Mesothelial cell of epicardium (in vitro differentiated cells): ENCODE measurements at regions not wholly inside any gene's neighbourhood (a gene's known extent, or its start where the extent isn't known, plus 50 kb on each side); places are given as distances from the start of the nearest gene placed in this dataset.
A peak's percentile ranks its signal among the peaks of the same experiment; 100 is the strongest.

Experiments used
- DNase-seq, 2 experiments: peaks; one replicate each; pipeline ENCODE4 v3.0.0; 2021; ENCODE audit warnings: low spot score in 2 of 2; ENCODE audit not compliant: unreplicated experiment in 2 of 2
- H3K27ac Mint-ChIP-seq: 2 replicates; pipeline ENCODE4 v1.8.0; 2021; ENCODE audit warnings: mixed read lengths
- H3K27me3 Mint-ChIP-seq: 2 replicates; pipeline ENCODE4 v1.8.0; 2021; ENCODE audit warnings: low read depth, mixed read lengths
- H3K36me3 Mint-ChIP-seq: 2 replicates; pipeline ENCODE4 v1.8.0; 2021; ENCODE audit warnings: mixed read lengths
- H3K4me1 Mint-ChIP-seq: 2 replicates; pipeline ENCODE4 v1.8.0; 2021; ENCODE audit warnings: mixed read lengths
- H3K4me3 Mint-ChIP-seq: 2 replicates; pipeline ENCODE4 v1.8.0; 2021; ENCODE audit warnings: mild to moderate bottlenecking, moderate library complexity, mixed read lengths
- H3K9me3 Mint-ChIP-seq: 2 replicates; pipeline ENCODE4 v1.8.0; 2021; ENCODE audit warnings: mixed read lengths
- CTCF ChIP-seq: fragments of 200-600 bp; sonication (generic); IDR thresholded peaks from one replicate; pipeline ENCODE4 v1.5.0; 2021; ENCODE audit warnings: antibody characterized with exemption; ENCODE audit not compliant: unreplicated experiment

- peaks cover 71% of the 10 kb centered on the region for H3K4me1 Mint-ChIP-seq
Observed at GRCh38 chr5:74257645-74258313, 382.7 kb downstream of the ENC1 start.

GRCh38 chr5:74257060-74257527 is 383.4 kb downstream of the ENC1 start:
- H3K27me3 Mint-ChIP-seq: no peaks in the 10 kb centered on the region
- no peak overlapping the region for H3K4me3 Mint-ChIP-seq
- no peak for TF ChIP-seq CTCF
- H3K36me3 Mint-ChIP-seq: no peaks in the 10 kb centered on the region
- H3K9me3 Mint-ChIP-seq: peaks cover 7% of the 10 kb centered on the region
- peaks cover 72% of the 10 kb centered on the region for H3K4me1 Mint-ChIP-seq
- no peak for DNase-seq
- peak overlapping the region; percentile 5 for H3K27ac Mint-ChIP-seq

More at GRCh38 chr5:74257645-74258313, 382.7 kb downstream of the ENC1 start:
- Mint-ChIP-seq H3K36me3 (no peaks in the 10 kb centered on the region), H3K9me3 (peaks cover 7% of the 10 kb centered on the region), H3K27ac (peak overlapping the region; percentile 5), H3K4me3 (no peak overlapping the region), H3K27me3 (no peaks in the 10 kb centered on the region)
- no peak for TF ChIP-seq CTCF
- DNase-seq: no peak

DNA sequence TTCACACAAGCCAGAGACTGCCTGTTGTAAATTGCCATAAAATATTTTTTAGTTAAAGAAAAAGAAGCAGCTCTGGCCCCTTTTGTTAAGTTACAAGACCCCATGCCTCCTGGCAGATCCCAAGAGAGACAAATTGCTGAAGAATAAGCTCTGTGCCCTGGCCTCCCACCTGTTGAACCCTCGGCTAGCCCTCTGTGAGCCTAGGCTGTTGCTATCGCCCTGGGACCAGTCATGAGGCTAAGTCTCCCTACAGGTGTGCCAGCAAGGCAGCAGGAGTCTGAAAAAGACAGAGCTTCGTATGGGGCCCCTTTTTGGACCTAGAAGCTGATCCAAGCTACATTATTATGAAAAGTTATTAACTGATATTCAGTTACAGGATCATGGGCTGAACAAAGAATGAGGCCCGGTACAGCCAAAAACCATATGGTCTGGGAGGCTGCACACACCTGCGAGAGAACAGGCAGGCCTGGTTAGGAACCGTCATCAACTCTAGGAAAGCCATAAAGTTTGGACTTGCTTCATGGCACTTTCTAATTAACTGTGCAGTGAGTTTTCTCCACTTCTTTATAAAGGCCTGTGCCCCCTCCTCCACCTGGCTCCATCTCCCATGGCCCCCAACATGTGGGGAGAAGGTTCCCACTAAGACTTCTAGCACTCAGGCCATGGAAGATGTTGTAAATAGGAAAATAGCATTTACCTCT is 384.7 kb downstream of the ENC1 start:
- Mint-ChIP-seq H3K27ac (no peak overlapping the region), H3K27me3 (no peaks in the 10 kb centered on the region), H3K36me3 (no peaks in the 10 kb centered on the region), H3K4me3 (no peak overlapping the region), H3K9me3 (peaks cover 7% of the 10 kb centered on the region), H3K4me1 (peaks cover 73% of the 10 kb centered on the region)
- DNase-seq: no peak
- TF ChIP-seq CTCF: no peak

DNA sequence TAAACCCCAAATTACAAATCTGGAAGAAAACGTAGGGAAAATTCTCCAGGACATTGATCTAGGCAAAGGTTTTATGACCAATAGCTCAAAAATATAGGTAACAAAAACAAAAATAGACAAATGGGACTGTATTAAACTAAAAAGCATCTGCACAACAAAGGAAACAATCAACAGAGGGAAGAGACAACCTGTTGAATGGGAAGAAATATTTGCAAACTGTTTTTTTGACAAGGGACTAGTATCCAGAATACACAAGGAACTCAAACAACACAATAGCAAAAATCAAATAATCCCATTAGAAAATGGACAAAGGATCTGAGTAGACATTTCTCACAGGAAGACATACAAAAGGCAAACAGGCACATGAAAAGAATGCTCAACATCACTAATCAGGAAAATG is 386.3 kb downstream of the ENC1 start:
- Mint-ChIP-seq H3K4me3 (no peak overlapping the region), H3K27ac (no peak overlapping the region), H3K36me3 (no peaks in the 10 kb centered on the region), H3K4me1 (peaks cover 71% of the 10 kb centered on the region), H3K9me3 (peaks cover 7% of the 10 kb centered on the region), H3K27me3 (no peaks in the 10 kb centered on the region)
- DNase-seq: no peak
- TF ChIP-seq CTCF: no peak

- H3K27me3 Mint-ChIP-seq: no peaks in the 10 kb centered on the region
- peaks cover 7% of the 10 kb centered on the region for H3K9me3 Mint-ChIP-seq
- no peak overlapping the region for H3K4me3 Mint-ChIP-seq
- H3K4me1 Mint-ChIP-seq: peaks cover 55% of the 10 kb centered on the region
- no peak for DNase-seq
- H3K27ac Mint-ChIP-seq: no peak overlapping the region
- no peaks in the 10 kb centered on the region for H3K36me3 Mint-ChIP-seq
- TF ChIP-seq CTCF: no peak
Observed at GRCh38 chr5:74252044-74252443, 388.5 kb downstream of the ENC1 start.
